ENCODE measurements at regions not wholly inside any gene's neighbourhood (a gene's known extent, or its start where the extent isn't known, plus 50 kb on each side); places are given as distances from the start of the nearest gene placed in this dataset.

DNA sequence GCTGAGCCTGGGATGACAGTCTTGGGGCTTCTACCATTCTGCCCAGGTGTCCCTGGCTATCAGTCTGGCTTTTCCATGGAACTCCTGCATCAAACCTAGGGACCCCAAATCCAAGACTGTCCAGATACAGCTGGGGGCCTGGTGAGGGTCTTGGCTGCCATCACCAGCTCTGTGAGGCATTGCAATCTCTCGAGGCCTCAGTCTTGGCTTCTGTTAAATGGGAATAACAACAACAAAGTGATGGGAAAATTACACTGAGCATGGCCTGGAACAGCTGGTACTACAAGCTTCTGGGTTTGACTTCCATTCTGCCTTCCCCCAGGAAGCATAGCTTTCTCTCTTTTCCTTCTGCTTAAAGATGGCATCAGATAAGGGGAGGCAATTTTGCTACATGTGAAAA, 50.0 kb upstream of the LCTL start:
- DNase-seq (ENCODE audit: low read depth in 2 of 2), result no peak

DNA sequence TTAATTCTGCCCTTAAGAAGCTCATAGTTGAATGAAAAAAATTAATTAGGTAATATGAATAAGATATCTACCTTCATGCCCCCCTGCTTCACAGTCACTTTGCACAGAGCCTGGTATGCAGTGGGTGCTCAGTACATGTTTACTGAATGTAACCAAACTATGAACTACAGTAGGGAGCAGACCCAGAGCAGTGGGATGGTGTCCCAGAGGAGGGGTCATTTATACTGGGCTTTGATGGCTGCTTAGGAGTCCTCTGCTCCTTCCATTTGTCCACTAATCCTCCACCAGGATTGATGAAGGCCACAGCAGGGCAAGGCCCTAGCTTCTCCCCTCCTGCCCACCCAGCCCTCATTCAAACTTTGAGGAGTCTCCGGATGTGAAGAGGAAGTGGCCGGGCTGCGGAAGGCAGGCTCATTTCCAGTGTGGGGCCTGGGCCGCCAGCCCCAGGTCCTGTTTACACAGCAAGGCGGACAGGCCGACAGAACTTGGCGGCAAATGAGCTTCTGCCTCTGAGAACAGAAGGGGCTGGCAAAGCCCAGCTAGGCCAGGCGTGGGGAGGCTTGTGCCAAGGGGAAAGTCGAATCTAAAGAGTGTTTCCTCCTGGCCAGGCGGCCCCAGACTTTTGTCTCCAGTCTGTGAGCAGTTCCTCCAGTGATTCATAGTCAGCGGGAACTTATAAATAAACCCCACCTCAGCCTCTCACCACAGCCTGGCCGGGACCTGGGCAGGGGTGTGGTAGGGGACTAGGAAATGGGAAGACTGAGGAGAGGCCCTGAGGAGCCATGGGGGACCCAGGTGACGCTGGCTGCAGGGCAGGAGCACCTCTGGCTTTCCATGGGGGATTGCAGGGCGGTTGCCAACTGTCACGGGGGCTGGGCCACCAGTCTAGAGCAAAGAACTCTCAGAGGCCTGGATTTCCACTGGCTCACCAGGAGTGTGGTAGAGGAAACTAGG, 51.6 kb upstream of the LCTL start:
- DNase-seq (ENCODE audit: low read depth in 2 of 2), result no peak

DNA sequence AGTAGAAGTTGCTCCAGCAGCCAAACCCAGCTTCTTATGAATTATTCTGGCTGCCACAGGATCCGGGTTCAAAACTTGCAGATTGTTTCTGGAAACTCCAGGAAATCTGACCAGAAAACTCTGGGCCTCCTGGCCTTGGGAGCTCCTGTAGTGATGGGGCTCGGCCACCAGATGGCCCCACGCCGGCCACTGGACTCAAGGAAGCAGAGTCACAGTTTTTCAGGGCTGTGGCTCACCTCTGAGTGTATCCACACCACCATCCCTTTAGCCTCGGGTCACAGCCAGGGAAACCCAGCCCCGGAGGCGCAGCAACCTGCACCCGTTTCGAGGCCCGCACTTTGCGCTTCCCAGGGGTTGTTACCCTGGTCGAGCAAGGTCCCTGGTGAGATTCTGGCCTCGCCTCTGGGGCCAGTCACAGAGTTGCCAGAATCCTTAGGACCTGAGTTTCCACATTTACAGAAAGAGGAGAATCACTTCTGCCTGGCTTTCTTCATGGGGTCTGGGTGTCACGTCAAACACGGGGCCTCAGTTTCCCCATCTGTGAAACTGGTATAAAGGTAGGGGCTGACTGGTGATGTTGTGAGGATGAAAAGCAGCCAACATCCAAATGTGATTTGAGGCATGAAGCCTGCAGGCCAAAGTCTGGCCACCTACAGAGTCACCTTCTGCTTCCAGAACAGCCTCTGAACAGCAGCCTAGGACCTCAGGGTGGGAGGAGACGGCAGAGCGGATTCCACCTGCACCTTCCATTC, 53.5 kb upstream of the LCTL start:
- peak; percentile 32 to 39 for DNase-seq (ENCODE audit: low read depth in 2 of 2)

DNA sequence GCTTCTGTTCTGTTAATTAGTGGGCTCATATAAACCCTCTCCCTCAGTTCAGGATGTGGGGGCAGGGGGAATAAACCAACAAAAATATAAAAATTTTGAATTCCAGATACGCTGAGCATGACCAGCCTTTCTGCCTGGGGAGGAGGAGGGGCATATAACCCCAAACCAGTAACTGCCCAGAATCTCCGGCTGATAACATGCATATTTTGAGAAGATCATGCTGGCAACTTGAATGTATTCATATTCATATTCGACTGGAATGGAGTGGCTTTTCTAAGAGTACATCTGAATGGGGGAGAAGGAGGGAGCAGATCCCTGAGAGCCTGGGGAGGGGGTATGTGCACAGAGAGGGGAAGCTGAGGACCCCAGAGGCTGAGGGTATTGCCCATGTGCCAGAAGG, 54.5 kb upstream of the LCTL start:
- DNase-seq (ENCODE audit: low read depth in 2 of 2), result no peak

DNA sequence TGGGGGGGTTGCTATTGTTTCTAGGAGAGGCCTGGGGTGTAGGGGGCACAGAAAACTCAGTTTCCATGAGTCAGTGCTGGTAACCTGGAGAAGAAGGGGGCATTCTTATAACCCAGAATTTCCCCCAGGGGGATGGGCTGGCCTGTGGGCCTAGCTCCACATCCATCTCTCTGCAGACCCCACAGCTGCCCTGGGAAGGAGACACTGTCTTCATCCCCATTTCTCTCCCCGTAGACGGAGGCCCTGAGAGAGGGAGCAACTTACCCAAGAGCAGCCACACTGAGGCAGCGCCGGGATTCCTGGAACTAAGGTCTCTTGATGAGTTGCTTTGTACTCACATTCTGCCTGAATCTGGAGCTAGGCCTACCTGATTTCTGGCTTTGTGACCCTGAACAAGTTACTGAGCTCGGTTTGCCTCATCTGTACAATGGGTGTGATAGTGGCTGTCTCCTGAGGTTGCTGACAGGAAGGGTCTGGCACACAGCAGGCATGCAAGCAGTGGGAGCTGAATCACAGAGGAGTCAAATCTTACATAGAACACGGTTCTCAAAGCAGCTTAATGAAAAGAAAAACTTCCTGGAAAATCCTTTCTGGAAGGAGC, 55.0 kb upstream of the LCTL start:
- DNase-seq (ENCODE audit: low read depth in 2 of 2), result no peak

DNA sequence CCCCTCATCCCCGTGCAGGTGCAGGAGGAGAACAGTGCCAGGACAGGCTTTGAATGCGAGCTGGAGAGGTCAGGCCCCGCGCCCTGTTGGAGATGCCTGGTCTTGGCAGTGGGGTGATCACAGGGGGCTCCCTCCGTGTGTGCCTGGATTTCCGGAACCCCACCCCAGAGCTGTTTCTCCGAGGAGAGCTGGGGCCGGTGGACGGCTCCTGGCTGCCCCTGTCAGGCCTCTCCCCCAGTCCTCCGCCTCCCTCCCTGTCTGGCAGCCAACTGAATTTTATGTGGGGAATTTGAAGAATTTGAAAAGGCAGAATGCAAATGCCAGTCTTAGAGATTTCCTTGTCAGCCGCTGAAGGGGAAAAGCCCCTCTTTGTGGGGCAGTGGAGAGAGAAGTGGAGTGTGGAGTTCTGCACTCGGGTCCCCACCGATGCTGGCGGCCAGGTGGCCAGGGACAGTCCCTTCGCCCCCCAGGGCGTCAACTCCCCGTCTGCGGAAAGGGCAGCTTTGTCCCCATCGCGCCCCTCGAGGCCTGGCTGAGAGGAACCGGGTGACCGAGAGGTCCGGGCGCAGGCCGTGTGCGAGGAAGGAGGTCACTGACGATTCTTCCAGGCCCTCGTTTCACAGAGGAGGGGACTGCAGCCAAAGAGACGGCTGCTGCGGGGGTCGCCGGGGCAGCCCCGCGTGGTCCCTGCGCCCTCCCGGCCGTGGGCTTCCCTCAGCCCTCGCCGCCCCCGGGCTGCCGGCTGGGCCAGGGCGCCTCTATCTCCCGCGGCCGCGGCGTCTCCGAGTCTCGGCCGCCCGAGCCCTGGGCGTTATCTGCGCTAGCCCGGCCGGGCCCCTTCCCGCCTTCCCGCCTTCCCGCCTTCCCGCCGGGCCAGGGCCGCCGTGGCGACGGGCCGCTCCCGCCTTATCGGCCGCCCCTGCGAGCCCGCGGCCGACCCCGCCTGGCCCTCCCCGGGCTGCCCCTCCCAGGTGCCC, 56.0 kb upstream of the LCTL start:
- no peak for DNase-seq (ENCODE audit: low read depth in 2 of 2)

DNA sequence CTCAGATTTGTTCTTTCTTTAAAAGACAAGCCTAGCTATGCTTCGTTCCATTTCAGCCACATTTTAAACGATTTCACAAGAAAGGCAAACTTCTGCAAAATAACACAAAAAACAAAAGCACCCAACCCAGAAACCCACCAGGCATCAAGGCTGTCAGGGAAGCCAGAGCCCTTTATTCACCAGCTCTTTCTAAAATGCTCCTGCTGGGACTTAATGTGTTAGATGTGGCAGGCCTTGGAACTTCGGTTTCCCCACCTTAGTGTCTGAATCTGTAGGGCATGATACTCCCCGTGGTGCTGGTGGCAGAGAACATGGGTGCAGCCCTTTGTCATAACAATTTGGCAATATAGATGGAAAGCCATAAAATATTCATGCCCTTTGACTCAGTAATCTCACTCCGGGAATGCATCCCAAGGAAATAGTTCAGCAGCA, 56.8 kb upstream of the LCTL start:
- DNase-seq (ENCODE audit: low read depth in 2 of 2), result no peak

DNA sequence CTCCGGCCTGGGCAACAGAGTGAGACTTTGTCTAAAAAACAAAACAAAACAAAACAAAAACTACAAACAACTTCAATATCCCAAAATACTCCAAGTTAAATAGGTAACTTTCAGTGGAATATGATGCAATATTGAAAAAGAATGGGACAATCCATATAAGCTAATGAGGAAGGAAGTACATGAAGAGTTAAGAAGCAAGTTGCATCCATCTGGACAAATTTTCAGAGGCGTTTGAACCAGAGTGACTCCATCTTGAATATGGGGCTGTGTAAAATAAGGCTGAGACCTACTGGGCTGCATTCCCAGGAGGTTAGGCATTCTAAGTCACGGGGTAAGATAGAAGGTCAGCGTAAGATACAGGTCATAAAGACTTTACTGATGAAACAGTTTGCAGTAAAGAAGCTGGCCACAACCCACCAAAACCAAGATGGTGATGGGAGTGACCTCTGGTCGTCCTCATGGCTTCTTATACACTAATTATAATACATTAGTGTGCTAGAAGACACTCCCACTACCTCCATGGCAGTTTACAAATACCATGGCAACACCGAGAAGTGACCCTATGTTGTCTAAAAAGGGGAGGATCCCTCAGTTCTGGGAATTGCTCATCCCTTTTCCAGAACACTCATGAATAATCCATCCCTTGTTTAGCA, 58.1 kb upstream of the LCTL start:
- no peak for DNase-seq (ENCODE audit: low read depth in 2 of 2)

DNA sequence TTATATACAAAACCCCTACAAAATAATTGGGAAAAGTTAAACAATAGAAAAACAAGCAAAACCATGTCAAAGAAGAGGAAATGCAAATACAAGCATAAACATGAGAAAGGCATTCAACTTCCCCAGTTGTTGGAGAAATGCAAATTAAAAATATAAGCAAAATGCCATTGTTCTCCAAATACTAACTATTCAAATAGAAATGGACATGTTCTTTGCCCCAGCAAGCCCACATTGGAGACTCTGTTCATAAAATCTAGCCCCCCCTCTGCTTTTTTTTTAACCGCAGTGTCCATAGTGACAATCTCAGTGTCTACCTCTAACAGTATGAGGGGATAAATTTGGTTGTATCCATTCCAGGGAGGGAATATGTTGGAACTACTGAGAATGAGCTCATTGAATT, 59.7 kb upstream of the LCTL start:
- DNase-seq (ENCODE audit: low read depth in 2 of 2), result no peak

DNA sequence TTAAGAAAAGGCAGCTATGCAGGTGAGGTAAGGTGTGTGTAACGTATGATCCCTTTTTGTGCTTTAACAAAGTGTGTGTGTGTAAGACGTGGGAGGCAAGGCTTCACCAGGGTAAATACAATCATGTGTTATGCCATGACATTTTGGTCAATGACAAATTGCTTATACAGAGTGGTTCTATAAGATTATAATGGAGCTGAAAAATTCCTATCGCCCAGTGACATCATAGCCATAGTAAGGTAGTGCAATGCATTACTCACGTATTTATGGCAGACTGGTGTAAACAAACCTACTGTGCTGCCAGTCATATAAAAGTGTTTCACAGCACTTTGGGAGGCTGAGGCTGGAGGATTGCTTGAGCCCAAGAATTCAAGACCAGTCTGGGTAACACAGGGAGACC, 60.2 kb upstream of the LCTL start:
- no peak for DNase-seq (ENCODE audit: low read depth in 2 of 2)

DNA sequence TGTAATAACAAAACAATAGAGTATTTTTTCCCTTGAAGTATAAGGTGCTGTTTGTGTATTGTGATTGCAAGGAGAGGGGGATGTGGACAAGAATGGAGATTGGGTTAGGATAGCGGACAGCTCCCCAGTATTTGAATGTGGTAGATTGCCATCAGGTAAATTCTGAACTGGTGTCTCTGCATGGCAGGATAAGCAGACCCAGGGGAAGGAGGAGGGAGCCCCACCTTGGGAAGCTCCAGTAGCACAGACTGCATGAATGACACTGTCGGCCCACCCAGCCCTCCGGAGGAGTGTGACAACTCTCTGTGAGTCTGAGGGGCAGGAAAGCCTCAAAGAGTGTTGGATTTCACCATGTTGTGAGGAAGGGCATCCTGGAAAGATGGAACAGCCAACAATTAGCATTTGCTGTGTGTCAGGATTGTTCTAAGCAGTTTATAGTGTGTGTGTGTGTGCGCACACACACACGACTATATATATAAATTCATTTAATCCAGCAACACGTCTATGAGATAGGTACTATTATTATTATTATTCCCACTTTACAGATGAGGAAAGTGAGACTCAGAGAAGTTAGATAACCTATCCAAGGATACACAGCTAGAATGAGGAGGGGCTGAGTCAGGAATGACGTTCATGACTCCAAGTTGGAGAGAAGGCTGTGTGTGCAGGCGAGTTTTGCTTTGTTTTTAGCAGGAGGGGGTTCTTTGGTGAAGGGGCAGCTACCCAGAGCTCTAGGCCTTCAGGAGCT, 63.4 kb upstream of the LCTL start:
- no peak for DNase-seq (ENCODE audit: low read depth in 2 of 2)

DNA sequence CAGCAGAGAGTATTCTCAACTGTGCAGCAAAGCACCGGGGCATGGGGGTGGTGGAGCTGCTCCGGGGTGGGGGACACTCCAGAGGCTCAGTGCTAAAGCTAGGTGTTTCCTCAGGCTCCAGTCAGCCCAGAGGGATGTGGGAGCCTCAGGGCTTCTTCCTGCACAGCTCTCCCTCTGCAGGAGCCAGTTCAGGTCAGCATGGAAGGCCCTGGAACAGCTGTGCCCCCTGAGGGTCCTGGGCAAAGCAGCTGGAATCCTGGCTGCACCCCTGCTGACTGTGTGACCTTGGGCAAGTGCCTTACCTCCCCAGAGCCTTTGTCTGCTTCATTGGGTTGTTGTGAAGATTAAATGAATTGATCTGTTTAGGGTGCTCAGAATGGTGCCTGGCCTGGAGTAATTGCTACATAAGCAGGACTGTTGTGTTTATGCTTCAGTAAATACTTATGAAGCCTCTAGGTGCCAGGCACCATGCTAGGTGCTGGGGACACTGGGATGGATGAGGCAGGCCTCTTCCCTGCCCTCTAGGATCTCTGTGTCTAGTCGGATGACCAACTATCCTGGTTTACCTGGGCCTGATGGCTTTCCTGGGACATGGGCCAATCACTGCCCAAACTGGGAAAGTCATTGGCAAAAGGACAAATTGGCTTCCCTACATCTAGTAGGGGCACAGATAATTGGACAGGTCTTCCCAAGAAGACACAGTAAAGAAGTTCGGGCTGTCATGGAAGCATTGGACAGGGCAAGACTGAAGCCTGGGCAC, 64.2 kb upstream of the LCTL start:
- DNase-seq (ENCODE audit: low read depth in 2 of 2), result no peak

DNA sequence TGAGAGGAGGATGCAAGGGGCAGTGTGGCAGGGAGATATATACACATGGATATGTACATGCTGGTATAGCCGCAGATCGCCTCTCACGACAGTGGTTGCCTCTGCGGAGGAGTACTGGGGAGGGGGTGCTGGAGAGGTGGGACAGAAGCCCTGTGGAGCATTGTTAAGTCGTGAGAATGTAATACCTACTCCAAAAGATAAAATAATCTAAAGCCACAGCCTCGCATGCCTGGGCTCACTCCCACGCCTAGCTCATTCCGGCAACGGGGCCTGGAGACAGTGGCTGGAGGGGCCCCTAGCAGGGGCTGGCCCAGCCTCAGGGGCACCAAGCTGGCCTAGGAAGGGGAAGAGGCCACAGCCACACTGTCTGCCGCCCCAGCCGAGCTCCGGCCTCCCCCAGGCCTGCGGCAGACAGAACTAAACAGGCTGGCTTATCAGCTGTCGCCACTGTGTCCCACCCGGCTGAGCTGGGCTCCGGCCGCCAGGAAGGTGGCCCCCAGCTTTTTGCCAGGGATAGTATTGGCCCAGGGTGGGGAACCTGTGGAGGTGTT, 65.1 kb upstream of the LCTL start:
- no peak for DNase-seq (ENCODE audit: low read depth in 2 of 2)

DNA sequence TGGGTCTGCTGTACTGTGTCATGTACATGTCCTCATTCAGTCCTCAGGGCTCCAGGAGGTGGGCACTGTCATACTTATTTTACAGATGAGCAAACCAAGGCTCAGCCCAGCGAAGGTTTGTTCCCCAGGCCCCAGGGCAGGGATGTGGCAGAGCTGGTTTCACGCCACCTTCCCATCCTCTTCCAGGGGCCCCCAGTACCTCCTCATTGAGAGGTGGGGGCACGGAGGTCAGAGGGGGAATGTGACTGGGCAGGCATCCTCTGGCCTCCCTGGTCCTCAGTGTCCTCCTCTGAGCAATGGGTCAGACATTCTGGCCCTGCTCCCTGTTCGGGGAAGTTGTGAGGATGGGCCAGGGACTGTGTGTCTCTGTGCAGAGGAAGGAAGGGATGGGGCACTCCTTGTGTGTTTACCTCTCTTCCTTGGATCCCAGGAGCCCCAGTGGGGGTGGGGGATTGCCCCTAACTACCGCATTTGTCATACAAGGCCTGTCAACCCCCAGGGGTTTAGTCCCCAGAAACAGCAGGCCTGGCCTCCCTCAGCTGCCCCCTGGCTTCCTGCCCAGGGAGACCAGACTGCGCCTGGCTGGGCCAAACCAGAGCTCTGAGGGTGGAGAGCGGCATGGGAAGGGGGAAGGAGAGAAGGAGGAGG, 65.9 kb upstream of the LCTL start:
- DNase-seq (ENCODE audit: low read depth in 2 of 2), result no peak

DNA sequence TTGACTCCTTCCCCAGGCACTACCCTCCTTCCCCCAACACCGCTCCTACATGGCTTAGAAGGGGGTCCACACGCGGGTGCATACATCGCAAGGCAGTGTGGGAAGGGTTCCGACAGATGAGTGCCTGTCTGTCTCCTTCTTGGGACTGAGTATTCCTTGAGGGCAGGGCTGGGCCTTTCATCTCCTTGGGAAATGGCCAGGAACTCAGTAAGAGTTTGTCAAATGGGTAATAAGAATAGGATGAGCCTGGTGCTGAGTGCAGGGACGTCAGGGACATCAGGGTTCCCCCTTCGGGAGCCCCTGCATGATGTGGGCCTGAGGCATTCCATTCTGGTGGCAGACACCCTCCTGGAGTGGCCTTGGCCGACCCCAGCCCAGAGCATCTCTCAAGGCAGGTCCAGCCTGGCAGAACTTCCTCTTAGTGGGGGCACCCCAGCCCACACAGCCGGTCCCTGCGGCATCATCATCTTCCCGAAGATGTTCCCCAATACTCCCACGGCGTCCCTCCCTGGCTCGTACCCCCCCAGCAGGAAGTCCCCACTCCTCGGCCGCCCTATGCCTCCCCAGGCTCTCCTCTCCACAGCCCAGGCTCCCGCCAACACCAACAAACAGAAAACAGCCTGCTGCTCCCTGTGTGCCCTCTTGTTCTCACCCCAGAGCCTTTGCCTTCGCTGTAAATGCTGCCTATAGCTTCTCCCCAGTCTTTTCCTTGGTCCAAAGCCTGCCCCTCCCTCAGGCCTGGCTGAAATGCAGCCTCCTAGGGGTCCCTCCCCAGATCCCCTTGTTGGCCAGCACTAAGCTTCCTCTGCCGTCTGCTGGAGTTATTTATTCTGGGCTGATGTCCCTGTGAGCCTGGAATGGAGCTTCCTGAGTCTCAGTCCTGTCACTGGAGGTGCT, 67.5 kb upstream of the LCTL start:
- no peak for DNase-seq (ENCODE audit: low read depth in 2 of 2)

DNA sequence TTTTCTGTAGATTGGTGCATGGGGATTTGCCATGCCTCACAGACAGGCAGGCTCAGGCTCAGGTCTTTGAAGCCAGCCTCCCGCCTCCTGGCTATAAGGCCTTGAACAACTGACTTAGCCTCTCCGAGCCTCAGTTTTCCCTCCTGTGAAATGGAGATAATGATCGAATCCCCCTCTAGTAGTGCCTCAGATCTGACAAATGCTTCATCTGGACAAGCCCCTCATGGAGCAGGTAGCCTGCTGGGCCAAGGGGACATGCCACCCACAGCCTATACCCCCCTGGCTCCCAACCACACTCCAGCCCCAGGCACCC, 68.1 kb upstream of the LCTL start:
- DNase-seq (ENCODE audit: low read depth in 2 of 2), result no peak

DNA sequence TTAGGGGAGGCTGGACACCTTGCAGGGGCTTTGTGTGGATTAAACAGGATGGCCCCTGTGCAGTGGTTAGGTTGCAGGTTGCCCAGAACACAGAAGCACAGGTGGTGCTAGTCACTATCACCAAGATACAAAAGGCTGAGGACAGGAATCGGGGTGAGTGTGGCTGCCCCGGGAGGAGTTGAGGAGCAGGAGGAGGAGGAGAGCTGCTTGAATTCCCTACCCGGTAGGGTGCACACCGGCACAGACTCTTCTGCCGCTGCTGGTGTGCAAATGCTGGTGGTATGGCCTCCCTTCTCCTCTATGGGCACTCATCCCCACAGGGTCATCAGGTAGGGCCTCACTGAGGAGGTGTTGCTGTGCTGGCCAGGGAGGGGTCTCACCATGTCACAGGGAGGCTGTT, 67.5 kb upstream of the SMAD6 start:
- no peak for DNase-seq (ENCODE audit: low read depth in 2 of 2)

DNA sequence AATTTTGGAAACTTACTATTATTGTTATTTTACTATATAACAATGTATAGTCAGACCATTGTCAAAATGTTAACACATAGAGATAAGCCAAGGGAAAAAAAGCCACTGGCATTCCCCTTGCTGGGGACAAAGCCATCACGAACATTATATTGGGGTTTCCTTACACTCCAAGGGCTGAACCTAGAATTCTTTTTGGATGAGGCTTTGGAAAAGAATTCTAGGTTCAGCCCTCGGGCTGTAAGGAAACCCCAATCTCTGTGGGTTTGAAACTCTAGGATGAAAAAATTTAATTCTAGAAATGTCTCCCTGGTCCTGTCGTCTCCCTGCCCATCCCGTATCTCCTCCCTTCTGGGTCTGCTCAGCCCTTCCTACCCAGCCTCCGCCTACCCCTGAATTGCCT, 67.0 kb upstream of the SMAD6 start:
- no peak for DNase-seq (ENCODE audit: low read depth in 2 of 2)
